ENCODE measurements at regions not wholly inside any gene's neighbourhood (a gene's known extent, or its start where the extent isn't known, plus 50 kb on each side); places are given as distances from the start of the nearest gene placed in this dataset.

DNA sequence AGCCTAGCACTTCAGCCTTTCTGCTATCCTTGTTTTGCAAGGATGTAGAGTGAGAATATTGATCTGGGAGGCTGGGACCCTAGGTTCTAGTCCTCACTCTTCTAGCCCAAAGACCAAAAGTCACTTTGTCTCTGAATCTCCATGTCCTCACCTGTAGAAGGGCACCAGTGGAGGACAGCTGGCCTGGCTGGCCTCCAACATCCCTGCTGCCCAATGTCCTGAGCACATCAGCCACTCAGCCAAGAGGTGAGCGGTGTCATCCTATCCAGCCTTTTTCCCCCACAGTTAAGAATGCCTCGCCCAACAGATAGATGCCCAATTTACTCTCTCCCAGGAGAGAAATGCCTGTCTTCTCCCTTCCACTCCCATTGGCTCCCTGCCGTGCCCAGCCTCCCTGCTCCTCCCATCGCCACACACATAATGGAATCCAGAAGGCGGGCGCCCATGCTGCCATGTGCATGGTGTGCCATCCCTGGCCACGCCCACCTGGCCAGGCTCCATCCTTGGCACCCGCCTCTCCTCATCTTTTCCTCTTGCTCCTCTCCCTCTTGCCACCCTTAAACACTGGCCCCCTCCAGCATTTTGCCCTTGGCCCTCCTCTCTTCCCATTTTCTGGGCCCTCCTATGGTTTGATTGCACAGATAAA lies 157.3 kb upstream of the SDK2 start:
- H3K9ac ChIP-seq (replicated peaks in 1 of 4; ENCODE audit: extremely low read depth in 1 of 4, low read depth in 3 of 4, low read length in 3 of 4): no peak overlapping the region
- FAIRE-seq: no peak
- TF ChIP-seq MAFK (IDR thresholded peaks at IDR 0.05; ENCODE audit: low read depth, low read length) (no peak), BRCA1 (IDR thresholded peaks at IDR 0.05; ENCODE audit: low read depth, low read length) (no peak), CHD2 (IDR thresholded peaks at IDR 0.05; ENCODE audit: low read length) (no peak), KDM1A (IDR thresholded peaks at IDR 0.05; ENCODE audit: borderline replicate concordance, low read length) (no peak), CREB1 (IDR thresholded peaks at IDR 0.05) (no peak), SRF (IDR thresholded peaks at IDR 0.05; ENCODE audit: low read depth, low read length) (no peak), SP2 (IDR thresholded peaks at IDR 0.05; ENCODE audit: low read length) (no peak), TEAD4 (IDR thresholded peaks at IDR 0.05; ENCODE audit: low read depth, low read length) (no peak), CBX5 (IDR thresholded peaks at IDR 0.05; ENCODE audit: low read depth, low read length) (no peak), YY1 (IDR thresholded peaks at IDR 0.05; ENCODE audit: low read depth, low read length) (no peak), GABPA (IDR thresholded peaks at IDR 0.05; ENCODE audit: borderline replicate concordance, insufficient read depth, low read length) (no peak), SP4 (IDR thresholded peaks at IDR 0.05; ENCODE audit: low read length) (no peak), SP1 (IDR thresholded peaks at IDR 0.05; ENCODE audit: low read depth, low read length) (no peak), KDM5A (IDR thresholded peaks at IDR 0.05; ENCODE audit: low read length) (no peak), FOSL1 (IDR thresholded peaks at IDR 0.05; ENCODE audit: insufficient read depth, low read depth, low read length) (no peak)

More for the DNA sequence above, 157.3 kb upstream of the SDK2 start:
- Histone ChIP-seq H3K4me2 (ENCODE audit: insufficient read depth in 1 of 2, low read depth in 2 of 2, low read length in 2 of 2) (no peak overlapping the region), H3K23ac (ENCODE audit: insufficient read length) (no peak overlapping the region), H4K20me1 (replicated peaks in 1 of 2; ENCODE audit: control insufficient read depth in 1 of 2, insufficient read depth in 2 of 2, low read length in 2 of 2) (no peaks in the 10 kb centered on the region), H4K5ac (ENCODE audit: insufficient read length, low read depth, low read length) (no peak overlapping the region), H2BK15ac (ENCODE audit: low read length) (no peak overlapping the region), H3K18ac (ENCODE audit: extremely low read depth, low read length) (no peak overlapping the region), H2BK20ac (ENCODE audit: low read length) (no peak overlapping the region), H3K4me1 (replicated peaks in 1 of 4; ENCODE audit: control insufficient read depth in 3 of 4, insufficient read depth in 4 of 4, low read length in 3 of 4) (peaks cover 0 to 8% (median 6%) of the 10 kb centered on the region in 4 experiments; a peak in 4 of 7 replicates), H3K56ac (replicated peaks; ENCODE audit: insufficient read length, low read depth, low read length) (no peak overlapping the region), H4K8ac (ENCODE audit: extremely low read depth, insufficient read depth, low read length) (no peak overlapping the region), H3K36me3 (ENCODE audit: control insufficient read depth in 2 of 4, insufficient read depth in 4 of 4, low read length in 3 of 4) (no peaks in the 10 kb centered on the region), H3K79me1 (ENCODE audit: low read depth, low read length) (no peaks in the 10 kb centered on the region), H2BK120ac (replicated peaks; ENCODE audit: low read depth, low read length) (no peak overlapping the region), H3K9me3 (ENCODE audit: insufficient read depth in 2 of 2, low read depth in 1 of 2, low read length in 1 of 2) (no peaks in the 10 kb centered on the region), H3K4me3 (ENCODE audit: extremely low read depth in 1 of 4, insufficient read depth in 2 of 4, low read depth in 3 of 4, low read length in 4 of 4) (no peak overlapping the region), H3K79me2 (ENCODE audit: control insufficient read depth in 1 of 2, insufficient read depth in 2 of 2, low read length in 2 of 2) (no peaks in the 10 kb centered on the region), H3K23me2 (ENCODE audit: low read depth, low read length) (no peaks in the 10 kb centered on the region), H3K27ac (ENCODE audit: low read depth, low read length) (no peak overlapping the region), H3K4ac (replicated peaks; ENCODE audit: insufficient read length, low read depth, low read length) (no peak overlapping the region), H2AFZ (ENCODE audit: low read length) (0 out of 2 replicates have a peak overlapping the region, but pooled peaks have one; percentile 9), H2BK5ac (ENCODE audit: low read depth, low read length) (no peak overlapping the region), H2AK5ac (ENCODE audit: low read depth, low read length) (no peak overlapping the region), H2BK12ac (ENCODE audit: low read depth, low read length) (no peak overlapping the region), H4K91ac (replicated peaks; ENCODE audit: insufficient read length, low read length) (no peak overlapping the region), H3K14ac (ENCODE audit: insufficient read length) (no peak overlapping the region), H3K27me3 (replicated peaks in 1 of 4; ENCODE audit: control insufficient read depth in 3 of 4, extremely low read depth in 1 of 4, insufficient read depth in 3 of 4, low read length in 3 of 4) (no peaks in the 10 kb centered on the region; a peak in 2 of 7 replicates)
- no peak for DNase-seq (ENCODE audit: low read depth in 1 of 2, low spot score in 2 of 2)
- 92% methylated on average over 8 of the region's 8 CpGs; no CpG with 5 or more reads in 1 of the 2 experiments for WGBS, 2 experiments (ENCODE audit: extremely low coverage in 1 of 2, insufficient coverage in 1 of 2, insufficient read length in 1 of 2, insufficient replicate concordance in 2 of 2, low coverage in 1 of 2, low lambda C conversion rate in 2 of 2, missing lambda C conversion rate in 1 of 2)
- ChIA-PET POLR2A (ENCODE audit: partially characterized antibody) (interaction anchor here (1.0 kb wide), 1 partner anchor 13 kb away, joined by 3 read pairs; no protein-coding TSS in a partner anchor), CTCF (ENCODE audit: partially characterized antibody) (interaction anchor here (1.0 to 1.1 kb wide), 4 partner anchors 13 to 150 kb away, joined by 3 to 4 read pairs (median 3); no protein-coding TSS in a partner anchor)
